ENCODE measurements at regions not wholly inside any gene's neighbourhood (a gene's known extent, or its start where the extent isn't known, plus 50 kb on each side); places are given as distances from the start of the nearest gene placed in this dataset.

DNA sequence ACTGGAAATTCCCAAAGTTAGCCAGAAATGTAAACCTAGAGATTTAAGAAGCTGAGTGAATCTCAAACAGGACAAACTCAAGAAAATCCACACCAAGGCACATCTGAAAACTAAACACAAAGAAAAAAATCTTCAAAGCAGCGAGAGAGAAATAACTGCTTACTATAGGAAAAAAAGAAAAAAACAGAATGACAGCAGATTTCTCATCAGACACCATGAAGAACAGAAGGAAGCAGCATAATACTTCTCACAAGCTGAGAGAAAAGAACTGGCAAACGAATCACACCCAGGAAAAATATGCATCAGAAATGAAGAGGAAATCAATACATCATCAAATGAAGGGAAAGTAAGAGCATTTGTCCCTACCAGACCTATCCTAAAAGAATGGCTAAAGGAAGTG is 236.3 kb upstream of the ADAMTS3 start:
- H3K4me1 ChIP-seq, result no peaks in the 10 kb centered on the region
- ATAC-seq, result no peak
- no peak overlapping the region for H3K4me3 ChIP-seq
- H3K9me3 ChIP-seq, result no peaks in the 10 kb centered on the region
- no peak for DNase-seq
- no peak overlapping the region for H3K27ac ChIP-seq
- no peaks in the 10 kb centered on the region for H3K36me3 ChIP-seq (replicated peaks in 1 of 2; ENCODE audit: insufficient read depth in 1 of 2, low read depth in 2 of 2)
- no peaks in the 10 kb centered on the region for H3K27me3 ChIP-seq
- intact Hi-C loops (cut with DNase I), result no loop called here
- TF ChIP-seq POLR2A (IDR thresholded peaks at IDR 0.05), result no peak
- TF ChIP-seq CTCF (IDR thresholded peaks at IDR 0.05), result no peak
- 33 to 39% methylated on average over 2 of the region's 2 CpGs for WGBS, 2 donors

GRCh38 chr4:72797486-72797885 is 228.5 kb upstream of the ADAMTS3 start:
- 47% methylated on average over 1 of the region's 1 CpG; no CpG with 5 or more reads in 1 of the 2 donors for WGBS, 2 donors
- Histone ChIP-seq H3K36me3 (replicated peaks in 1 of 2; ENCODE audit: insufficient read depth in 1 of 2, low read depth in 2 of 2) (no peaks in the 10 kb centered on the region), H3K4me3 (no peak overlapping the region), H3K27me3 (no peaks in the 10 kb centered on the region), H3K9me3 (no peaks in the 10 kb centered on the region), H3K27ac (no peak overlapping the region), H3K4me1 (no peaks in the 10 kb centered on the region)
- ATAC-seq, result no peak
- intact Hi-C loops (cut with DNase I), result no loop called here
- DNase-seq, result no peak
- TF ChIP-seq CTCF (IDR thresholded peaks at IDR 0.05) (no peak), POLR2A (IDR thresholded peaks at IDR 0.05) (no peak)

DNA sequence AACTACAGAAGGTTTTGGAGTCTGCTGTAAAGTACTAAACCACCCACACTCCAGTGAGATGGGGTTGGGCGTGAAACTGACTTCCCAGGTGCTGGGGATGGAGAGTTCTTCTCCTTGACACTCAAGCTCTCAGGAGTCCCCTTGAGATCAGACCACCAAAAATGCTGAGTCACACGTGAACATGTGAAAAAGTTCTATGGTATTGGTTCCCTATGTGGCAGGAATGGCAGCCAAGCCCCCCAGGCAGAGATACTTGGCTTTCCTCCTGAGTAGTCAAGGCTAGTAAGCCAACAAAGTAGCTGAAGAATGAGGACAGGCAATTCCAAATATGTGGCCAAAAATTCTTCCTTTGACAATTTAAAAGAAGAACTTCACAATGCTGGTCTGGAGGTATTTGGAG is 222.0 kb upstream of the ADAMTS3 start:
- no peak for DNase-seq
- H3K27ac ChIP-seq, result no peak overlapping the region
- 29 to 43% methylated on average over 2 of the region's 2 CpGs for WGBS, 2 donors
- no peaks in the 10 kb centered on the region for H3K27me3 ChIP-seq
- H3K36me3 ChIP-seq (replicated peaks in 1 of 2; ENCODE audit: insufficient read depth in 1 of 2, low read depth in 2 of 2), result no peaks in the 10 kb centered on the region
- ATAC-seq, result no peak
- H3K4me1 ChIP-seq, result no peaks in the 10 kb centered on the region
- no peaks in the 10 kb centered on the region for H3K9me3 ChIP-seq
- H3K4me3 ChIP-seq, result no peak overlapping the region
- no peak for TF ChIP-seq POLR2A (IDR thresholded peaks at IDR 0.05)
- no peak for TF ChIP-seq CTCF (IDR thresholded peaks at IDR 0.05)
- intact Hi-C loops (cut with DNase I), result no loop called here

DNA sequence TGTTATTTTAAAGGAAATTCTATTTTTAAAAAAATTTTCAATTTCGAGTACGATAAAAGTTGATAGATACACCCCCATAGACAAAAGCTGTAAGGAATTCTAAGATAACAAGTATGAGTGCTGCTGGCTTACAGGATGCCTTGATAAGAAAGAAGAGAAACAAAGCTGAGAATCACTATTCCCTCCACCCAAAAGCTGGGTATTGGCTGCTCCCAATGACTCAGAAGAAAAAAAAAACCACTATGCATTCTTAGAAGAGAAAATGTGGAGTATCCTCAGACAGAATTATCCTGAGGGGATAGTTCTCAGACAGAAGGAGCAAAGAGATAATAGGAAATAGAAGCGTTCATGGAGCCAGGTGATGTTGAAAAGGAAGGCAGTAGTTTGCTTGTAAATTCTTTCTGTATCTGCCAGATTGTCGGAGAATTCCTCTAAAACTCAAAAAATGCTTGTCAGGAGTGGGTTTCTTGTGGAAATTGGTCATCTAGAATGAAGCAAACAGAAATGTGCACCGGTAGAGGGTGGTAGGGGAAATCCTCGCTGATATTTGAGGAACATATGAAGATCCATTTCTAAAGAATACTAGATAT is 217.5 kb upstream of the ADAMTS3 start:
- Histone ChIP-seq H3K27me3 (no peaks in the 10 kb centered on the region), H3K4me3 (no peak overlapping the region), H3K4me1 (no peaks in the 10 kb centered on the region), H3K9me3 (no peaks in the 10 kb centered on the region), H3K27ac (no peak overlapping the region), H3K36me3 (replicated peaks in 1 of 2; ENCODE audit: insufficient read depth in 1 of 2, low read depth in 2 of 2) (no peaks in the 10 kb centered on the region)
- TF ChIP-seq CTCF (IDR thresholded peaks at IDR 0.05), result no peak
- intact Hi-C loops (cut with DNase I), result no loop called here
- ATAC-seq, result no peak
- 59 to 67% methylated on average over 6 of the region's 6 CpGs for WGBS, 2 donors
- DNase-seq, result no peak

DNA sequence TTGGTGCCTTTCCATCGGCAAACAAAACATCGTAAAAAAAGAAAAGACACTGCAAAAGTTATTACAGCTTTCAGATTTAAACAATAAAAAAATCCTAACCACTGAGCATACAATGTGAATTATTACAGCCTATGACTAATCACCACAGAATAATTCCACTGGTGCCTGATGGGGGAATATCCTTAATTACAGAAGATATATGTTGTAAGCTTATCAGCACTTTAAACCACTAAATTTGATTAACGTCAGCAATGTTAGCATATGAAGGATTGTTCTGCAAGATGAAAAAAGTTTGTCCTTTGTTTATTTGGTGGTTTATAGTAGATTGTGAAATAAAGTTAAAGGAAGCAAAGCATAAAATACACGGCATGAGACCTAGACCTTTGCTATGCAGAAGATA is 210.2 kb upstream of the ADAMTS3 start:
- 68 to 80% methylated on average over 4 of the region's 4 CpGs for WGBS, 2 donors
- ATAC-seq, result no peak
- intact Hi-C loops (cut with DNase I), result no loop called here
- Histone ChIP-seq H3K27ac (no peak overlapping the region), H3K36me3 (replicated peaks in 1 of 2; ENCODE audit: insufficient read depth in 1 of 2, low read depth in 2 of 2) (no peaks in the 10 kb centered on the region), H3K4me3 (no peak overlapping the region), H3K27me3 (no peaks in the 10 kb centered on the region), H3K9me3 (no peaks in the 10 kb centered on the region), H3K4me1 (no peaks in the 10 kb centered on the region)
- DNase-seq, result no peak
- no peak for TF ChIP-seq CTCF (IDR thresholded peaks at IDR 0.05)
- TF ChIP-seq POLR2A (IDR thresholded peaks at IDR 0.05), result no peak

Measured in body of pancreas (tissue), 4 donors.